BJ (cell line): ENCODE measurements at regions not wholly inside any gene's neighbourhood (a gene's known extent, or its start where the extent isn't known, plus 50 kb on each side); places are given as distances from the start of the nearest gene placed in this dataset.

Source experiments
- CTCF ChIA-PET: fragments of 350-600 bp; formaldehyde crosslinking; extraction: SDS; loops from one replicate; lab custom pipeline; 2021; ENCODE audit warnings: antibody characterized with exemption, inconsistent platforms; lab: Yijun Ruan, JAX
- POLR2A ChIA-PET: fragments of 300-600 bp; sonication (Branson Sonifier 250); formaldehyde crosslinking; extraction: SDS; loops from one replicate; lab custom pipeline; 2021; ENCODE audit warnings: antibody characterized with exemption; lab: Charles Lee
- DNase-seq: peaks from one replicate; pipeline ENCODE4 v3.0.0-alpha.2; 2011; ENCODE audit warnings: low read depth
- H3K27me3 ChIP-seq: 2 replicates; pipeline ENCODE4 v1.6.0; 2011; ENCODE audit warnings: low read length; ENCODE audit not compliant: control insufficient read depth, insufficient read depth
- H3K36me3 ChIP-seq: 2 replicates; pipeline ENCODE4 v1.5.1; 2011; ENCODE audit warnings: low read length; ENCODE audit not compliant: control insufficient read depth, insufficient read depth
- H3K4me3 ChIP-seq: 2 replicates; pipeline ENCODE4 v1.5.1; 2011; ENCODE audit warnings: low read depth, mild to moderate bottlenecking, control low read depth, low read length
- CTCF ChIP-seq: IDR thresholded peaks from 2 replicates; pipeline ENCODE4 v1.5.1; 2011; ENCODE audit warnings: low read depth, mild to moderate bottlenecking, control low read depth, inconsistent platforms, low read length, moderate library complexity; ENCODE audit not compliant: insufficient read depth

GRCh38 chr16:73605309-73605708 lies 557.4 kb upstream of the ZFHX3 start:
- H3K36me3 ChIP-seq, result no peaks in the 10 kb centered on the region
- CTCF ChIA-PET, result no interaction called here
- TF ChIP-seq CTCF, result no peak
- POLR2A ChIA-PET, result no interaction called here
- H3K4me3 ChIP-seq, result no peak overlapping the region
- no peak for DNase-seq
- no peaks in the 10 kb centered on the region for H3K27me3 ChIP-seq

- no peaks in the 10 kb centered on the region for H3K36me3 ChIP-seq
- DNase-seq, result no peak
- no peak for TF ChIP-seq CTCF
- H3K4me3 ChIP-seq, result no peak overlapping the region
- CTCF ChIA-PET, result no interaction called here
- POLR2A ChIA-PET, result no interaction called here
- H3K27me3 ChIP-seq, result no peaks in the 10 kb centered on the region
Measured at GRCh38 chr16:73601911-73602310, 554.0 kb upstream of the ZFHX3 start.

DNA sequence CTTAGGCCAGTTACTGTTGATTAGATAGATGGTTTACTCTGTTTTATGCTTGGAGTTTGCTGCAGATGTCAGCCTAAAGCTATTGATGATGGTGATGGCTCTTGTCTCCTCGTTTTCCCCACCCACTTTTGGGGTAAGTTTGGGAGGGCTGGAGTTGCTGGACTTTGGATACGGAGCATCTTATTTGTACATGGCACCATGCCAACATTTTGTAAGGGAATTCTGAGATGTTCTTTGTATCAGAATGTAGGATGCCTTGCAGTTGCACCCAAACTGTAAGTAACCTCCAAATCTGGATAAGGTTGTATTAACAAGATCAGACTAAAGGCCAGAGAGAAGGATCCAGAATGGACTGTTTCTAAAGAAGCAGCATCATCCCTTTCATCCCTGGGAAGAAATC lies 551.9 kb upstream of the ZFHX3 start:
- ChIA-PET POLR2A (no interaction called here), CTCF (no interaction called here)
- Histone ChIP-seq H3K36me3 (no peaks in the 10 kb centered on the region), H3K4me3 (no peak overlapping the region), H3K27me3 (no peaks in the 10 kb centered on the region)
- TF ChIP-seq CTCF, result no peak
- no peak for DNase-seq

DNA sequence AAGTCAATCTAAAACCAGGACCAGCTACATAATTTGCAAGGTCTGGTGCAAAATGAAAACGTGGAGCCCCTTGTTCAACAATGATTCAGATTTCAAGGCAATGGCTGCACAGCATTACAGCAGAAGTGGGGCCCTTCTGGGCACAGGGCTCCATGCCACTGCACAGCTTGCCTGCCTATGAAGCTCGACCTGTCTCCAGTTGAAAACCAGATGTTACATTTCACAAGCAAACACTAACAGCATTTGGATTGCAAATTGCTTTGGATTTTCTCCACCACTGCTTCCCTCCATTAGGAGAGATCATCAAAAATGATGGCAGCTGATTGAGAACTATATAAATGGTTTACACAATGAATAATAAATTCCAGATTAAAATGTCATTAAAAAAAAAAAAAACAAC lies 551.4 kb upstream of the ZFHX3 start:
- ChIA-PET POLR2A (no interaction called here), CTCF (no interaction called here)
- Histone ChIP-seq H3K4me3 (no peak overlapping the region), H3K36me3 (no peaks in the 10 kb centered on the region), H3K27me3 (no peaks in the 10 kb centered on the region)
- no peak for DNase-seq
- no peak for TF ChIP-seq CTCF

DNA sequence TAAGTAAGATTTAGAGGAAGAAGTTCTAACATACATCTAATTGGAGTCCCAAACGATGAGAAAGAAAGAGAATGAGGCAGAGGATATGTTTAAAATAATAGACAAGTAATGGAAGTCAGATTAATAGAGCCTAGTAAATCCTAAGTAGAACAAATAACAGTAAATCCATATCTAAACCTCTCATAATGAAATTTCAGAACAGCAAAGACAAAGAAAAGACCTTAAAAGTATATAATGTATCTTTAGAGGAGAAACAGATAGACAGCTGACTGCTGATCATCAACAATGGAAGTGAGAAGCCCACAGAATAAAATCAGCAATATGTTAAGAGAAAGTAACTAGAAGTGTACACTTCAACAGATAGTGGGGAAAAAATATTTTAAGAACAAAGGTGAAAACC lies 536.2 kb upstream of the ZFHX3 start:
- H3K27me3 ChIP-seq, result no peaks in the 10 kb centered on the region
- no peaks in the 10 kb centered on the region for H3K36me3 ChIP-seq
- CTCF ChIA-PET, result no interaction called here
- POLR2A ChIA-PET, result no interaction called here
- no peak for DNase-seq
- no peak overlapping the region for H3K4me3 ChIP-seq
- TF ChIP-seq CTCF, result no peak
